ENCODE measurements at regions not wholly inside any gene's neighbourhood (a gene's known extent, or its start where the extent isn't known, plus 50 kb on each side); places are given as distances from the start of the nearest gene placed in this dataset.
"Not testable (repeated sequence)": the region's sequence is repeated elsewhere in the genome, so short reads cannot be mapped to it uniquely, and the experiment has no call there.

DNA sequence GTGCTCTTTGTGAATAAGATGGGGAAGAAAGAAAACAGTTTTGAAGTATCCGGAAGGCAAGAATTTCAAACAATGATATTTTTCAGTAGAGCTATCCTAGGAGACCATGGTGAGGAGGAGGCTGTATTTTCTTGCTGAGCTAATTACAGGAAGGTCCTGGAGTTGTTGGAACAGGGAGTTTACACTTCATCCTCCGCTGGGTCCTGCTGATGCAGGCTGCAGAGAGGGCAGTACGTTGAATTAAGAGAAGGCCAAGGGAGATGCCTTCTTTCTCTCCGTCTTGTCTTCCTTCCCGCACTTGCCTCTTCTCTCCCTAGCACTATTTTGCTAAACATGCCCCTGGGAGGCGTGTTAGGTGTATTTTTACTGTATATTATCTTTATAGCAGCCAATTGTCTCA, 60.0 kb upstream of the EDAR start:
- no peak for DNase-seq (ENCODE audit: low read depth)

DNA sequence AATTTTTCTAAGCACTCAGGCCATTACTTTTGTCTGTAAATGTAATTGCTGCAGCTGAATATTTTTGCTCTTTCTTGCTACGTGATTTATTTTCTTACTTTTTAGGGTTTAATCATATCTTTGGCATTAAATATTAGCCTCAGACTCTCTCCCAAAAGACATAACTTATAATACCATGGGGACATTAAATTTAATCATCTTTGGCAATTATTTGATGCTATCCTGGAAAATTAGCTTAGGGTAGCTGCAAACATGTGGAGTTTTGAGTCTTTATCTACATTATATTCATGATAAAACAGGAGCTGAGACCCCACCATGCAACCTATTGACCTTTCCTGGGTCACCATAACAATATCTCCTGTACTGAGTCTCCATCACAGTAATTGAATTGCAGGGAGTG, 59.1 kb upstream of the EDAR start:
- DNase-seq (ENCODE audit: low read depth), result no peak

DNA sequence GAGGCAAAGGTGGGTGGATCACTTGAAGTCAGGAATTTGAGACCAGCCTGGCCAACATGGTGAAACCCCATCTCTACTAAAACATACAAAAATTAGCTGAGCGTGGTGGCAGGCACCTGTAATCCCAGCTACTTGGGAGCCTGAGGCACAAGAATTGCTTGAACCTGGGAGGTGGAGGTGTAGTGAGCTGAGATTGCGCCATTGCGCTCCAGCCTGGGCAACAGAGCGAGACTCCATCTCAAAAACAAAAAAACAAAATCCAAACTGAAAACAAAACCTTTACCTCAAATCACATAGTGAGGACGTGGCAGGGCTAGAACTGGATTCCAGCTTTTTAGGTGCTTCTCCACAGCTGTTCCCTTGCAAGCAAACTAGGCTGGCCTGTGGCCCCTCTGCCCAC, 58.5 kb upstream of the EDAR start:
- not testable (repeated sequence) for DNase-seq (ENCODE audit: low read depth)

DNA sequence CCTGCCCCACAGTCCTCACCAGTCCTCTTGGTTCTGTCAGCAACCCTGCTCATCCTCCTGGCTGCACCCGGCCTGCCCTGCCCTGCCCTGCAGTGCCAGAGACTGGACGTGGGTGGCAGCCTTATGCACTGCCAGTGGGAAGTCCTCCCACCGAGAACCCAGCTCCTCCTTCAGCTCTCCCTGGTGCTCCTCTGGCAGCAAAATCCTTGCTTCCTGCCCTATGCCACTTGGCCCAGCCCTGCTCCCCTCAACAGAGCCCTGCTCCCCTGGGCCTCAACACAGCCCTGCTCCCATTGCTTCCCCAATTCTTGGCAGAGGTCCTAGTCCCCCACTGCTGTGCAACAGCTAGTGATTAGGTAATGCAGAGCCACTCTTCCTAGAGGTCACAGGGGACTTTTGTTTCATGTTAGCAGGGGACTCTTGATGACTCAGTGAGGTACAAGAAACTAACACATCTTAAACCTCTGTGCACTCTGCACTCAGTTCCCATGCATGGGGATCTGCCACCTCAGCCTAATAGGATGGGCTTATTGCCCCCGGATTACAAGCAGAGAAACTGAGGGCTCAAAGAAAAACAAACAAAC, 58.0 kb upstream of the EDAR start:
- DNase-seq (ENCODE audit: low read depth), result no peak

DNA sequence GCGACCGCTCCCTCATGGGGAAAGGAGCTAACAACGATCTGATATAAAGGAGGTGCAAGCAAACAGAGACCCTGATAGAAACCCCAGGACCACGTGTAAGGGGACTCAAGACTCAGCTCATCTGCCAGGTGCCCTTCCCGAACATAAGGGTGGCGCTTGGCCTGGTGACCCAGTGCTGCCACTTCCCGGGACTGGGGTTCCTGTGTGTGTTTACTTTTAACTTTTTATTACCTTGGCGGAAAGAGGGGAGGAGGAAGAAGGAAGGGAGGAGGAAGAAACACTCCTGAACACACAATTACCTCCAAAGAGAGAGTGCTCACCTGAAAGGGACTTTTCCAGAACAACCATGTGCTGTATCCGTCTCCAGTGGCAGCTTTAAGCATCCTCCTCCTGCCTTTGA, 56.5 kb upstream of the EDAR start:
- no peak for DNase-seq (ENCODE audit: low read depth)

DNA sequence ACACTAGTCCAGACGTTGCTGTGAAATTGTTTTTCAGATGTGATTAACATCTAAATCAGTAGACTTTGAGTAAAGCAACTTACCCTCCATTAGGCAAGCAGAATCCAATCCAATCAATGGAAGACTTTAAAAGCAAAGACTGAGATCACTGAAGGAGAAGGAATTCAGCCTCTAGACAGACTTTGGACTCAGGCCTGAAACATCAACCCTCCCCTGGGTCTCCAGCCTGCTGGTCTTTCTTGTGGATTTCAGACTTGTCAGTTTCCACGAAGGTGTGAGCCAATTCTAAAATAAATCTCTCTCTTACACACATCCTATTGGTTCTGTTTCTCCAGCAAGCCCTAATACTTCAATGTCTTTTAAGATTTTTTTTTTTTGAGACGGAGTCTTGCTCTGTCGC, 50.0 kb upstream of the EDAR start:
- no peak for DNase-seq (ENCODE audit: low read depth)
